SK-MEL-5 (cell line): ENCODE measurements at regions not wholly inside any gene's neighbourhood (a gene's known extent, or its start where the extent isn't known, plus 50 kb on each side); places are given as distances from the start of the nearest gene placed in this dataset.

Experiments
- DNase-seq: peaks from one replicate; pipeline ENCODE4 v3.0.0-alpha.2; 2016; ENCODE audit warnings: low read depth, low spot score
- in situ Hi-C: cut with HindIII; loops from 2 replicates; pipeline ENCODE4 v1.10.0; 2016; ENCODE audit warnings: low sequenced_read_pairs, high pct_unique_total_duplicates, low pct_unique_long_range_greater_than_20kb

DNA sequence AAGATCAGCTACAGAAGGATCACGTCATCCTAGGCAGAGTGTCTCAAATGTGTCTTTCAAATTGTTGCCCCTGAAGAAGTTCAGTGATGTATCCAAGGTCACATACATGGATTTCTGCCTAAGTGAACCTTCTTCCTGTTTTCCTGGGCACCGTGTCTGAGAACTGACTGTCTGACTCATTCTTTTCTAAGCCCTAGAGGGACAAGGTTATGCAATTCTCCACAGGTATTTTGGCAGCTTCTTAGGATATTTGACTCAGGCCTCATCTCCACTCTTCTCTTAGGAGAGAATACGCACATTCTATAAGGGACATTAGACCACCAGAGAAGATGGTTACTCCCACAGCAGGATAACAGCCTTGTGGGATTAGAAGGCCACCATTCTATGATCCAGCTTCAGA lies 391.9 kb upstream of the THBS1 start:
- DNase-seq = no peak
- in situ Hi-C loops = no loop called here

- in situ Hi-C loops = no loop called here
- DNase-seq = no peak
These were observed 389.0 kb upstream of the THBS1 start for GRCh38 chr15:39191871-39192291.

DNA sequence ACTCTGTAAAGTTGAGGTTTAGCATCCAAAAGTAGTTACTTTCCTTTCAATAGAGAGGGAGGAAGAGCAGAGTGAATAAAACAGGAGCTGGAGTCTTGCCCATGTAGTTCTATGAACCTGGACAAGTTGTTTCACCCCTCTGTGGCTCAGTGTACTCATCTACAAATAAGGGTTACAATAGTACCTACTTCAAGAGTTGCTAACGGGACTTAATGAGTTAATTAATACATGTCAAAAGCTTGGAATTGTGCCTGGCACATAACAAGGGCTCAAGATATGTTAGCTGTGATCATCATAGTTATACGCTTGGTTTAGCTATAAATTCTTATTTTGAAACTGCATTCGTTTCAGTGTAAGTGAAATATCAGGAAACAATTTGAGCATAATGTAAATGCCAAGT lies 388.5 kb upstream of the THBS1 start:
- DNase-seq = no peak
- in situ Hi-C loops = no loop called here

- in situ Hi-C loops = no loop called here
- no peak for DNase-seq
These were observed 387.8 kb upstream of the THBS1 start for GRCh38 chr15:39192979-39193560.

DNA sequence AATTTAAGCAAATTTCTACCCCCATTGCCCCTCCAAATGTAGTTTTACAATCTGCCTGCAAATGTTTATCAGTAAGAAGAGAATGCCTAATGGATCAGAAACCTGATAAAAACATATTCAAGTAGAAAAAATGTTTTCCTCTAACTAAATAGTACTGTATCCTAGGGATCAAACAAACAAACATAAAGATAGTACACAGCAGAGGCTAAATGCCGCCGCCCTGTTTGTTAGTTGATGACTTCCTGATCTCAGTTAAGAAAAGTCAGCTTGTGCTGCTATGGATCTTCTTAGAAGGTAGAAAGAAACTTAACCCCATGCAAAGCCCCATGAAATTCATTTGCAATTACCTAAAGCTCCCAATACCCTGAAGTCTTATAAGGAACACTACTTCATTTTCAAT lies 387.3 kb upstream of the THBS1 start:
- DNase-seq = no peak
- in situ Hi-C loops = no loop called here

GRCh38 chr15:39194106-39194830 lies 386.6 kb upstream of the THBS1 start:
- no peak for DNase-seq
- in situ Hi-C loops = no loop called here

- in situ Hi-C loops = no loop called here
- DNase-seq = peak; percentile 20
These were observed 384.9 kb upstream of the THBS1 start for GRCh38 chr15:39195961-39196486.

- no peak for DNase-seq
- in situ Hi-C loops = no loop called here
These were observed 382.6 kb upstream of the THBS1 start for GRCh38 chr15:39198044-39199000.

- peak; percentile 88 for DNase-seq
- in situ Hi-C loops = no loop called here
These were observed 381.8 kb upstream of the THBS1 start for GRCh38 chr15:39199076-39199475.

GRCh38 chr15:39200586-39200985 lies 380.3 kb upstream of the THBS1 start:
- in situ Hi-C loops = no loop called here
- DNase-seq = no peak

DNA sequence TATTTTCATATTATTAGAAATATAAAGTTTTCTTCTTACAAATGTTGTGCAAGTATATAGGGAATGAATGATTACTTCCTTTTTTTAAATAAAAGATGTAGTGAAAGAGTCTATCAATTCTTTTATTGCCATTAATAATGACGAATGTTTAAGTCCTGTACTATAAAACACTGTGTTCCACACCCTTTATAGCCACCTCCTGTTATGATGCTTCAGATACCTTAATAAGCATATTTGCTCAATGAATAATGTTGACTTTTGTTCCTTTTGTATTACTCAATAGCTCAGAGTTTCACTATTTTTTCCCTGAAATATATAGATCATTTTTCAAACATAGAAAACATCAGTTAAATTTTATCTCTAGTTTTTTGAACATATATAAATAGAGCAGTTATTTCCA lies 378.2 kb upstream of the THBS1 start:
- DNase-seq = no peak

GRCh38 chr15:39204031-39204430 lies 376.8 kb upstream of the THBS1 start:
- in situ Hi-C loops = no loop called here

More for the DNA sequence above, 378.2 kb upstream of the THBS1 start:
- in situ Hi-C loops = no loop called here

GRCh38 chr15:39205081-39205480 lies 375.8 kb upstream of the THBS1 start:
- in situ Hi-C loops = no loop called here
- no peak for DNase-seq

More at GRCh38 chr15:39204031-39204430, 376.8 kb upstream of the THBS1 start:
- DNase-seq = no peak

DNA sequence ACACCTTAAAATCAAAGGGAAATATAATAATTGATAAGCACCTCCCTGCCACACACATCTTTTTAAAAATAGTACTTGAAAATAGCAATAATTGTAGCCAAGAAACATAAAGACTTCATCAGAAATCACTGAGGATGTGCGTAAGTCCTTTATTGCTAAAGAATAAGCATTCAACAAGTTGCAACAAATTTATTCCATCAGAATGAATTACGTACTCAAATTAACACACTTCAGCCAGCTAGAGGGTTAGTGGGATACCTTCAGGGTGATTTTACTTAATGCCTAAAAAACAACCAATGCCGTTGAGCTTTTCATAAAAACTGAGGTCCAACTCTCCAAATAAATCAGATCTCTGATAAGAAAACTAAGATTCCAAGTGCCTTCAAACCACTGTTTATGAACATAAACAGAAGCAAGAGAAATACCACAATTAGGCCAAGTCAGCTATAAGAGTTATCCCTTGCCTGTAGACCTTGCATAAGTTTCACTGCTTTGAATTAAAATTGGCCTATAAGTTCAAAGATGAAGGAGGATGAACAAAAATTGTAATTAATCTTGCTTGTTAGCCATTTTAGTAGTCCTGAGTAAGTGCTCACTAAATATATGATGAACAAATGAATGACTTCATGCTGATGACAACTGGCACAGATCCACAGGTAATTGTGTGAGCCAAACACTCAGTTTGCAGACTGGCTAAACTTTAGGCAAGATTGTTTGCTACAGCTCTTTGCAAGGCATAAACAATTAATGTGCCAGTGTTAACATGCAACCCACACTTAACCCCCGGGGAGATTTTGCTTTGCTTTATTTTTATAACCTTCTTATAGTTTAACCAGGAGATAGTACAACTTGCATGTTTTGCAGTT lies 375.1 kb upstream of the THBS1 start:
- DNase-seq = no peak
- in situ Hi-C loops = no loop called here

- no peak for DNase-seq
- in situ Hi-C loops = no loop called here
These were observed 373.3 kb upstream of the THBS1 start for GRCh38 chr15:39207532-39208115.

GRCh38 chr15:39208187-39208586 lies 372.7 kb upstream of the THBS1 start:
- in situ Hi-C loops = no loop called here
- no peak for DNase-seq
